ENCODE measurements at regions not wholly inside any gene's neighbourhood (a gene's known extent, or its start where the extent isn't known, plus 50 kb on each side); places are given as distances from the start of the nearest gene placed in this dataset.

- TF ChIP-seq CTCF (conservative IDR thresholded peaks at IDR 0.05), result no peak
- no peak overlapping the region for H3K27ac ChIP-seq
Measured at GRCh38 chr2:122966461-122966860, 1058.6 kb upstream of the CNTNAP5 start.

- TF ChIP-seq CTCF (conservative IDR thresholded peaks at IDR 0.05), result no peak
Measured at GRCh38 chr2:122977580-122977979, 1047.5 kb upstream of the CNTNAP5 start.

GRCh38 chr2:122980671-122981070, 1044.4 kb upstream of the CNTNAP5 start:
- TF ChIP-seq CTCF (conservative IDR thresholded peaks at IDR 0.05), result no peak
- H3K27ac ChIP-seq, result no peak overlapping the region

More at GRCh38 chr2:122977580-122977979, 1047.5 kb upstream of the CNTNAP5 start:
- no peak overlapping the region for H3K27ac ChIP-seq

- no peak for TF ChIP-seq CTCF (conservative IDR thresholded peaks at IDR 0.05)
- no peak overlapping the region for H3K27ac ChIP-seq
Measured at GRCh38 chr2:122982936-122983335, 1042.2 kb upstream of the CNTNAP5 start.

GRCh38 chr2:122988395-122989221, 1036.5 kb upstream of the CNTNAP5 start:
- H3K27ac ChIP-seq, result no peak overlapping the region
- TF ChIP-seq CTCF (conservative IDR thresholded peaks at IDR 0.05), result no peak

GRCh38 chr2:122993592-122993991, 1031.5 kb upstream of the CNTNAP5 start:
- no peak overlapping the region for H3K27ac ChIP-seq
- TF ChIP-seq CTCF (conservative IDR thresholded peaks at IDR 0.05), result no peak

- no peak overlapping the region for H3K27ac ChIP-seq
- no peak for TF ChIP-seq CTCF (conservative IDR thresholded peaks at IDR 0.05)
Measured at GRCh38 chr2:122999258-122999657, 1025.8 kb upstream of the CNTNAP5 start.

Data from VCaP (cell line).